NAMALWA (cell line): ENCODE measurements at regions not wholly inside any gene's neighbourhood (a gene's known extent, or its start where the extent isn't known, plus 50 kb on each side); places are given as distances from the start of the nearest gene placed in this dataset.

Source experiments
- DNase-seq: peaks from one replicate; pipeline ENCODE4 v3.0.0-alpha.2; 2015; ENCODE audit warnings: low spot score

DNA sequence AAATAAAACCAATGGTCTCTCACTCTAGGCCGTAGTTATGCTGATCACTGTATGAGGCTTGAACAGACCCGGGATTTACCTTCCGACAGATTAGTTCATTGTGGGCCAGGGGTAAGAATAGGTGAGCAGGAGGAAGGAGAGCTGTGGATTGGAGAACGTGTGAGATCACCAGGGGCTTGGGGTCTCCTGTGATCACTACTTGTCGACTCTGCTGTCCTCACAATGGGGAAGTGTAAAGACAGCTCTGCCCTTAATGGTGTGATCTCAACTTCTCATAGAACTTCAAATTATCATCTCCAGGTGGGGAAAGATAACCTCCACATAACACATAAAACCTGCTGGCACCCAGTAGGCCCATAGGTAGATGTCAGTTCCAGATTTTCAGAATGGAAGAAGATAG, 56.2 kb upstream of the RPS6KA3 start:
- DNase-seq = no peak

DNA sequence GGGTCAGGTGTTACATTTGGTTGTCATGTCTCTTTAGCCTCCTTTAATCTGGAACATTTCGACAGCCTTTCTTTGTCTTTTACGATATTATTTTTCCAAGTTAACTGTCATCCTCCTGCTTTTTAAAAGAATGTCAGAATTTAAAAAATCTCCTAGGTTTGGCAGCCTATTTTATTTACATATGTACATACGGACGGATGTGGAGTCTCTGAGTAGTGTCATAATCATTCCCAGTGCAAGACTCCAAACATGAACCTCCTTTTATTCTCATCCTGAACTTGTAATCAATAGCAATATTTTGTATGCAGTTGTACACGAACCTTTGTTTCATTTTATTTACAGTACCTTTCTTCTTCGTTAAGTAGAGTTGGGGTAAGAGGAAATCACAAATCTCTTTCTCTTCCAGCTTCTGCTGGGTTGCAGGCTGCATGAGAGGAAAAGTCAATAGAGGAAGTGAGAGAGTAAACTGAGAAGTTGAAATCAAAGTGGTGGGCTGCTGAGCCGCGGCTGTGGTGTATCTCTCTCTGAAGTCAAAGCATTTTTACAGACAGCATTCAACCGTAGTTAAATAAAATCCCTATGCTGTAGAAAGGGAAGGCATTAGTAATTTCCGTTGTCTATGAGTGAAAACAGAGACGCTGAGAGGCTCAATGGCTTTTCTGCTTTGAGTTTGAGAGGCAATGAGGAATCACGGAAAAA, 53.9 kb upstream of the RPS6KA3 start:
- DNase-seq = peak; percentile 57

DNA sequence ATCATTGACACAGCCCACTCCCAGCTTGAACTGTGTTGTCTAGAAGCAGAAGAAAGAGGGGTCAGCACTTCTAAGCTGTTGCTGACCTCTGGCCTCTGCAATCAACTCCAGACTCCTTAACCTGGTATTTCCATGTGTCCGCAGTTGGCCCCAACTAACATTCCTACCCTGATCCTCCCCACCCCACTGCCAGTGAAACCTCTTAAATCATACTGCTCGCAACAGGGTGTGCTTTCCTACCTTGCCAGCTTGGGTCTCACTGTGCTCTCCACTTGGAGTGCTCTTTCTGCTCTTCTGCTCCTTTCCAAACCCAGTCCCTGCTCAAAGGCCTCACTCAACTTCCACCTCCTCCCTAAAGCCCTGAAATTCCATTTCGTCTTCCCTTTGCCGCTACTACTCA, 52.3 kb upstream of the RPS6KA3 start:
- no peak for DNase-seq

DNA sequence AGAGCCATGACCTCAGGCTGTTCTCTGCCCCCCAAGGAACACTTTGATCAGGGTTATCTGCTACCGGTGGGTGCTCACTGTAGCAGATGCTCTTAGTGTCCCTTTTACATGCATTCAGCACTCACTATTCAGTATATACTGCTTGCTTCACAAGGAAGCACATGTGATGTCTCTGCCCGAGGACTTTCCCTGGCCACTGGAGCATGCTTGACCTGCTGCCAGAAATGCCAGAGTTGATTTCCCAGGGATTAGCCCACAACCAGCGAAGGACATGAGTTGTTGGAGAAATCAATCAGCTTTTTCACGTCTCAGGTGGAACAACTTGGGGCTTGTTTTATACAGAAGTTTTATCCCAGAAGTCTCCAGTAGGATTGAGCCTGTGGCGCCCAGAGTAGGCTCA, 51.2 kb upstream of the RPS6KA3 start:
- DNase-seq = no peak
